ENCODE measurements at regions not wholly inside any gene's neighbourhood (a gene's known extent, or its start where the extent isn't known, plus 50 kb on each side); places are given as distances from the start of the nearest gene placed in this dataset.

DNA sequence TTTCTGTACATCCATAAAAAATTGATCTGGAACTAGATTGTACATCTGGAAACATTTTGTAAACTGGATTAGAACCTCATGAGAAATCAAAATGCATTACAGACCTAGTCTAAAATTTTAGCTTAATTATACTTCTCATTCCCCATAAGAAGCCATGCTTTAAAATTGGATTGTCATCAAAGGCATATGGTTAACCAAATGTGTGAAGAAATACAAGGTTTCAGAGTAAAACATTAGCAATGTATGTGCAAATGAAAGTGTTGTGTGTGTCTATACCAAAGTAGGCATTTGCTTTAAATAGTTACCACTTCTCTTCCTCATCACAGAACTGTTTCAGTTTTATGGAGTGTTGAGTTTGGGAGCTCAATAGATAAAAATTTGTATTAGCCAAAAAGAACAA is 968.7 kb downstream of the EPHA3 start (continued):
- TF ChIP-seq RBBP5 (IDR thresholded peaks at IDR 0.05; ENCODE audit: borderline replicate concordance, low read depth, low read length) (no peak), CEBPB (IDR thresholded peaks at IDR 0.05; ENCODE audit: low read depth, low read length) (no peak)

Data from H1 (cell line).